Heart right ventricle (tissue), 16 donors: ENCODE measurements at regions not wholly inside any gene's neighbourhood (a gene's known extent, or its start where the extent isn't known, plus 50 kb on each side); places are given as distances from the start of the nearest gene placed in this dataset.

ENCODE experiments used
- ATAC-seq, 8 donors: fragments of 200-7000 bp; cut with Tn5 transposase; one replicate each; pipeline ENCODE4 v1.9.1; 2020; ENCODE audit warnings: mild to moderate bottlenecking in 8 of 8, moderate library complexity in 8 of 8, moderate number of reproducible peaks in 1 of 8
- DNase-seq, 2 donors: peaks; one replicate each; pipeline ENCODE4 v3.0.0-alpha.2; 2020
- H3K27ac ChIP-seq, 10 donors: fragments of 200-600 bp; sonication (generic) in 2 of 10; one replicate each; pipeline versions ENCODE4 v1.5.0 to v1.8.0; 2020 to 2022; ENCODE audit warnings: mild to moderate bottlenecking in 3 of 10
- H3K27me3 ChIP-seq, 7 donors: fragments of 200-600 bp; one replicate each; pipeline ENCODE4 v1.8.0; 2021 to 2022; ENCODE audit warnings: mild to moderate bottlenecking in 2 of 7
- H3K36me3 ChIP-seq, 9 donors: fragments of 200-600 bp; sonication (generic) in 1 of 9; one replicate each; pipeline versions ENCODE4 v1.5.0 to v1.8.0; 2020 to 2022; ENCODE audit warnings: mild to moderate bottlenecking in 2 of 9
- H3K4me1 ChIP-seq, 9 donors: fragments of 200-600 bp; sonication (generic) in 1 of 9; one replicate each; pipeline versions ENCODE4 v1.5.0 to v1.8.0; 2020 to 2022; ENCODE audit warnings: mild to moderate bottlenecking in 4 of 9
- H3K4me3 ChIP-seq, 10 donors: fragments of 200-600 bp; sonication (generic) in 2 of 10; one replicate each; pipeline versions ENCODE4 v1.5.0 to v1.8.0; 2020 to 2022; ENCODE audit warnings: mild to moderate bottlenecking in 7 of 10, moderate library complexity in 2 of 10
- H3K9me3 ChIP-seq, 11 donors: fragments of 200-600 bp in 10 of 11; sonication (generic) in 2 of 11; one replicate each; pipeline versions ENCODE4 v1.5.0 to v1.8.0; 2013 to 2022; ENCODE audit warnings: mild to moderate bottlenecking in 2 of 11, control low read depth in 1 of 11, moderate library complexity in 1 of 11
- CTCF ChIP-seq, 9 donors: fragments of 200-600 bp; sonication (generic) in 2 of 9; IDR thresholded peaks; one replicate each; pipeline versions ENCODE4 v1.5.0 to v1.8.0; 2021 to 2022; ENCODE audit warnings: antibody characterized with exemption in 9 of 9, mild to moderate bottlenecking in 5 of 9, moderate library complexity in 1 of 9
- WGBS, 2 donors: extraction: QIAGEN DNeasy Blood & Tissue Kit; methylation state at CpG; one replicate each; pipeline ENCODE4 v1.1.7; 2013; ENCODE audit warnings: inconsistent platforms in 1 of 2; 5-methylcytosine and 5-hydroxymethylcytosine counted together
- intact Hi-C, 10 donors: fragments of 100-400 bp; cut with DNase I; formaldehyde crosslinking; loops; one replicate each; pipeline versions ENCODE4 v1.11.1 to v1.14.2; 2022
- donor health status: Arrhythmogenic right ventricular cardiomyopathy.
- donor health status: ischemic (EF 13 %, LVEDD 7.1; RV severe dilation, severe dysfunction).
- donor health status: healthy with polysubstance abuse.
- donor health status: DM: no; HTN: yes; CAD: no.
- donor health status: DM: no; HTN: no; CAD: no.
- donor health status: ischemic (EF 25% LVEDD 6.9; RV normal size, moderate dysfunction).
- donor health status: ischemic (EF 25% LVEDD 5.7; RV mildly dilated, moderate dysfunction).
- donor health status: healthy.
- donor health status: DM: yes; HTN: yes; CAD: no.
- donor health status: Ischemic cardiomyopathy.
- donor health status: ischemic (EF 35%, LVEDD 5.7; RV mildly dilated, moderate dysfunction).
- donor health status: nonischemic (EF 11% LVEDD 7.7; RV severe dilation, severe dysfunction).
- donor health status: DM: yes; HTN: yes; CAD: no.
- donor health status: PGD.
- donor health status: ischemic (EF 29% LVEDD 5.4; RV normal size, mild dysfunction).
- donor health status: nonischemic (EF 23%, LVEDD 6.1; RV moderate dilation, normal function).

GRCh38 chr7:17140406-17140805 lies 158.0 kb upstream of the AHR start:
- H3K4me1 ChIP-seq = peaks cover 0 to 32% (median 5%) of the 10 kb centered on the region in 9 donors
- H3K9me3 ChIP-seq = no peaks in the 10 kb centered on the region
- peak overlapping the region in 1 of 10 donors; percentile 33 for H3K27ac ChIP-seq
- no peaks in the 10 kb centered on the region for H3K36me3 ChIP-seq
- 83 to 93% methylated on average over 1 of the region's 1 CpG for WGBS, 2 donors
- no peak for TF ChIP-seq CTCF (IDR thresholded peaks at IDR 0.05)
- intact Hi-C loops = loop anchor here in 1 of 10 donors (5.0 kb wide), 1 partner anchor 157 kb away; the partner anchor contains the start of gene AHR
- no peaks in the 10 kb centered on the region for H3K27me3 ChIP-seq
- H3K4me3 ChIP-seq = no peak overlapping the region
- ATAC-seq (no peak), DNase-seq (no peak)

GRCh38 chr7:17142831-17143541 lies 155.5 kb upstream of the AHR start:
- no peak for TF ChIP-seq CTCF (IDR thresholded peaks at IDR 0.05)
- Histone ChIP-seq H3K4me1 (peaks cover 0 to 32% (median 5%) of the 10 kb centered on the region in 9 donors), H3K27ac (peak overlapping the region in 4 of 10 donors; percentile 18 to 86 (median 48)), H3K27me3 (no peaks in the 10 kb centered on the region), H3K36me3 (no peaks in the 10 kb centered on the region), H3K4me3 (peak overlapping the region in 7 of 10 donors; percentile 16 to 38 (median 23)), H3K9me3 (no peaks in the 10 kb centered on the region)
- intact Hi-C loops = loop anchor here in 1 of 10 donors (5.0 kb wide), 1 partner anchor 154 kb away; the partner anchor contains the start of gene AHR
- ATAC-seq (no peak), DNase-seq (no peak)
- 73 to 80% methylated on average over 2 of the region's 2 CpGs for WGBS, 2 donors

DNA sequence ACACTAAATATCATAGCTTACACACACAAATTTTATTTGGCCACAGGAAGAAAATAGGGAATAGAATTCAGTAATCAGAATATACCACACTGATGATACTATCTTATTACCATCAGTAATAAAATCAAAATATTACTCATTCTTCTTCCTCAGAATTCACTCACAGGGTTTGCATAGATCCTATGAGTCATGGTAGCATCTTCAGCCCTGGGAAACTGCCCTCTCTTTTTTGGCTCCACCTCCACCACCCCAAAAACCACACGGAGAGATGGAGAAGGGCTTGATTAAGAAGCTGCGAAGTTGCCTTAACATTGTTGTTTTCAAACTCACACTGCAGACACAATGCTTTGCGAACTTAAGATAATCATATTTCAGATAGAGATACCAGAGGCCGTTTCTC lies 154.1 kb upstream of the AHR start:
- Histone ChIP-seq H3K27ac (no peak overlapping the region), H3K9me3 (no peaks in the 10 kb centered on the region), H3K36me3 (no peaks in the 10 kb centered on the region), H3K27me3 (no peaks in the 10 kb centered on the region), H3K4me3 (no peak overlapping the region), H3K4me1 (peaks cover 0 to 32% (median 5%) of the 10 kb centered on the region in 9 donors)
- ATAC-seq (no peak), DNase-seq (no peak)
- intact Hi-C loops = loop anchor here in 1 of 10 donors (5.0 kb wide), 1 partner anchor 153 kb away; the partner anchor contains the start of gene AHR
- 48 to 60% methylated on average over 4 of the region's 4 CpGs for WGBS, 2 donors
- no peak for TF ChIP-seq CTCF (IDR thresholded peaks at IDR 0.05)

GRCh38 chr7:17146621-17147020 lies 151.8 kb upstream of the AHR start:
- ATAC-seq = no peak
- 55 to 69% methylated on average over 4 of the region's 4 CpGs for WGBS, 2 donors
- intact Hi-C loops = no loop called here

More at GRCh38 chr7:17146621-17147020, 151.8 kb upstream of the AHR start:
- Histone ChIP-seq H3K4me1 (peaks cover 0 to 40% (median 5%) of the 10 kb centered on the region in 9 donors), H3K36me3 (no peaks in the 10 kb centered on the region), H3K4me3 (no peak overlapping the region), H3K9me3 (no peaks in the 10 kb centered on the region), H3K27me3 (no peaks in the 10 kb centered on the region), H3K27ac (no peak overlapping the region)
- no peak for TF ChIP-seq CTCF (IDR thresholded peaks at IDR 0.05)
- no peak for DNase-seq
